Fibroblast of skin of right biceps (primary cell): ENCODE measurements at regions not wholly inside any gene's neighbourhood (a gene's known extent, or its start where the extent isn't known, plus 50 kb on each side); places are given as distances from the start of the nearest gene placed in this dataset.
"Not testable (repeated sequence)": the region's sequence is repeated elsewhere in the genome, so short reads cannot be mapped to it uniquely, and the experiment has no call there.

ENCODE experiments used
- DNase-seq: peaks from one replicate; pipeline ENCODE4 v3.0.0-alpha.2; 2013

DNA sequence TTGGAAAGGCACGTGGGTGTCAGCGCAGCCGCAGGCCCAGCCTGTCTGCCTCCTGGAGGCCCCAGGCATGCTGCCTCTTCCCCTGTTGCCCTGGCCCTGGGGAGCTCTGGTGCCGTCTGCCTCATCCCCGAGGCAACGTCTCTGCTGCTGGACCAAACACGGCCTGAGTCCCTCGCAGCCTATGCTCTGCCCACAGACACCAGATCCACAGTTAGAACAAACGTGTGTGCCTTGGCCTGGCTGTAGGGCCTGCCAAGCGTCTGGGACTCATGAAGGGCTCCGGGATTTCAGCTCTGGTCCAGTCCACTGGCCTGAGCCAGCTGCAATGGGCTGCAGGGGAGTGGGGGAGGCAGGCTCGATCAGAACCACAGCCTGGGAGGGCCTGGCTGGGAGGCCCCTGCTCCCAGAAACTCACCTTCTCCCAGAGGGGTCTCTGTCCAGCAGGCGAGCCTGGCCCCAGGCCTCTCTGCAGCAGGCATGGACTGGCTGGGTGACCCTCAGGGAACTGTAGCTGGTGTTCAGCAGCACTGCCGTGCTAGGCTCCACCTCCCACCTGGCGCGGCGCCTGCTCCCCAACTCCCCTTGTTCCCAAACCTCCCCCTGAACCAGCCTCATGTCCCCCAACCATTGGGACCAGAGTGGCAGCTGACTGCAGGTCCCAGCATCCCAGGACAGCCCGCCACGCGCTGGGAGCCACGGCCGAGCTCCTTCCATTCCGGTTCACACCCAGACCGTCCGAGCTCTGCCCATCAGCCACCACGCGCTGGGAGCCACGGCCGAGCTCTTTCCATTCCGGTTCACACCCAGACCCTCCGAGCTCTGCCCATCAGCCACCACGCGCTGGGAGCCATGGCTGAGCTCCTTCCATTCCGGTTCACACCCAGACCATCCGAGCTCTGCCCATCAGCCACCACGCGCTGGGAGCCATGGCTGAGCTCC lies 197.0 kb downstream of the DLL1 start:
- DNase-seq = no peak

DNA sequence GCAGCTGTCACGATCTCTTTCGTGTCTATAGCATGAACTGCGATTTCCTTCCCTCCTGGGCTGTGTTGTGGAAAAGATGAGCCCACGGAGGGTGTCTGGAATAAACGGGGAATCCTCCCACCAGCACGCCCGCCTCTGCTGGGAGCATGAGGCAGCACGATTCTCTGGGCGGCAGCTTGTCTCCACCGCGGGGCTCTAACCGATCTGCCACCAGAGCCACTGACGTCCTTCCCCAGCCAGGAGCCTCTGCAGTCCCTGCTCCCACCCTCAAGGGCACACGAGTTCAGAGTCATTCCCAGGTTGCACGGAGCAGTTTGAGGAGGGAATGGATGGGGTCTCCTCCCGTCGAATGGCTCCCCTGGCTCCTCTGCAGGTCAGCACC lies 197.6 kb downstream of the DLL1 start:
- DNase-seq = no peak

DNA sequence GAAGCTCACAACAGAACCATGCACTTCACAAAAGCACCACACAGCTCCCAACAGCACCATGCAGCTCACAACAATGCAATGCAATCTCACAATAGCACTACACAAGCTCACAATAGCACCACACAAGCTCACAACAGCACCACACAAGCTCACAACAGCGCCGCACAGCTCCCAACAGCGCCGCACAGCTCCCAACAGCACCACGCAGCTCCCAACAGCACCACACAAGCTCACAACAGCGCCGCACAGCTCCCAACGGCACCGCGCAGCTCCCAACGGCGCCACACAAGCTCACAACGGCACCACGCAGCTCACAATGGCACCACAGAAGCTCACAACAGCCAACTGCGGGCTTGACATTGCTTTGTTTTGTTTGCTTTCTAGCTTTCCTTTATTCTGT lies 198.1 kb downstream of the DLL1 start:
- DNase-seq = no peak

DNA sequence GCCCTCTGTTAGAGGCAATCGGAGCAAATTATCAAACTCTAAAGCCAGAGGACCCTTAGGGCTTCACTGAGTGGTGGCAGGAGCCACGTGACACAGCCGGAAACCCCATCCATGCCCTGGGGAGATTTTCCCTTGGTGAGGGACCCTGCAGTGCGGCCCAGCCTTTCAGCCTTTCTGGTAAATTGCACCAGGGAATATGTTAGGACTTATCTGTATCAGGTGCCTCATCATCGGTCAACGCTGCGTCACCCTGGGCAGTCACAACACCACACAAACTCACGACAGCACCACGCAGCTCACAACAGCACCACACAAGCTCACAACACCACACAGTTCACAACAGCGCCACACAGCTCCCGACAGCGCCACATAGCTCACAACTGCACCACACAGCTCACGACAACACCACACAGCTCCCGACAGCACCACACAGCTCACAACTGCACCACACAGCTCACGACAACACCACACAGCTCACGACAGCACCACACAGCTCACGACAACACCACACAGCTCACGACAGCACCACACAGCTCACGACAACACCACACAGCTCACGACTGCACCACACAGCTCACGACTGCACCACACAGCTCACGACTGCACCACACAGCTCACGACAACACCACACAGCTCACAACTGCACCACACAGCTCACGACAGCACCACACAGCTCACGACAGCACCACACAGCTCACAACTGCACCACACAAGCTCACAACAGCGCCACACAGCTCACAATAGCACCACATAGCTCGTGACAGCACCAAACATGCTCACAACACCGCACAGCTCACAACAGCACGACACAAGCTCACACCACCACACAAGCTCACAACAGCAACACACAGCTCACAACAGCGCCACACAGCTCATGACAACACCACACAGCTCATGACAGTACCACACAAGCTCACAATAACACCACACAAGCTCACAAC lies 199.0 kb downstream of the DLL1 start:
- DNase-seq = no peak

DNA sequence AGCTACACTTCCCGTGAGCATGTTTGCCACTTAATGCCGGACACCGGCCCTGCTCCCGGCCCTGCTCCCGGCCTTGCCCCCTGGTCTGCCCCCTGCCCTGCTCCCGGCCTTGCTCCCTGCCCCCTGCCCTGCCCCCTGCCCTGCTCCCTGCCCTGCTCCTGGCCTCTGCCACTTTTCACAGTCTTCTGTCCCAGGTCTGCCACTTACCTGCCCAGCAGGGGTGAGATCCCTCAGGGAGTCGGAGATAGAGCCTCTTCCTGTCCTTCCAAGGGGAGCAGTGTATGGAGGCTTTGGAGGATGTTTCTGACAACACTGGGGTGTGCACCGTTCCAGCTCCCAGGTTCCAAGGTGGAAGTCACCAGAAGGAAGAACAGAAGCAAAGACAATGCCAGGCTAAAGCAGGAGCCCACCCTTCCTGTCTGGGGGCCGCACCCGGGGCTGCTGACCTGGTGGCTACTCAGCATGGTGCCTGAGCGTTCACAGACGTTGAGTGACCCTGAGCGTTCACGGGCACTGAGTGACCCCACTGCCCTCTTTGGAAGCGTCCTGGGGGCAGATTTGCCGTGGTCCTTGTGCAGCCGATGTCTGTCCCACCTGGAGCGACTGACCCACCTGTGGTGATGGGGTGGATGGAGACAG lies 199.8 kb downstream of the DLL1 start:
- no peak for DNase-seq

DNA sequence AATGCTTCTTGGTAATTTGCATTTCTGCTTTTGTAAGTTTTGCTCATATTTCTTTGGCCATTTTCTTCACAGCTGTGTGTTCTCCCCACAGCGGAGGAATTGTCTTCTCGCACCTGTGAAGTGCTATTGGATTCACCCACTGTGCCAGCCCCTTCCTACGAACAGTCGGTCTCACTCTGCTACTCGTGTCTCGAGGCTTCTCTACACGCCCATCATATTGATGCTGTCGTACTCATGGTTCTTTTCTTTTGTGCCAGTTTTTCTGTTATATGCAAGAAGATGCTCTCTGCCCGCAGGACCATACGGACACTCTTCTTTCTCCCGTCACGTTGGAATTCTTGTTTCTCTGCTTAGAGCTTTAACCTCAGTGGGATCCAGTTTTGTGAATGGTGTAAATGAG lies 200.3 kb downstream of the DLL1 start:
- DNase-seq = no peak

DNA sequence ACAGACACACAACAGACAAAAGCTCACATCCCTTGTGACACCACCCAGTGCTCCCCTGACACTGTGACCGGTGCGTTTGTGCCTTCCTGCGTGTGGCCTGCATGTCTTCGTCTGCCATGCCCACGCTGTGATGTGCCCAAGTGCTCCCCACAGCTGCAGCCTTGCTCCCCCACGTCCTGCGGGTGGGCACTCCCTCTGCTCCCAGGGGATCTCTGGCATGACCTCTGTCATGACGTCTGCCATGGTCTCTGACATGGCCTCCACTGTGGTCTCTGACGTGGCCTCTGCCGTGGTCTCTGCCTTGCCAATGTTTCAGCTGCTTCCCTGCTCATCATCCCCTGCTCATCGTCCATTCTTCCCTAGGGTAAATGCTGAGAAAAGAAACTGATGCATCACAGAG lies 200.9 kb downstream of the DLL1 start:
- DNase-seq = no peak

DNA sequence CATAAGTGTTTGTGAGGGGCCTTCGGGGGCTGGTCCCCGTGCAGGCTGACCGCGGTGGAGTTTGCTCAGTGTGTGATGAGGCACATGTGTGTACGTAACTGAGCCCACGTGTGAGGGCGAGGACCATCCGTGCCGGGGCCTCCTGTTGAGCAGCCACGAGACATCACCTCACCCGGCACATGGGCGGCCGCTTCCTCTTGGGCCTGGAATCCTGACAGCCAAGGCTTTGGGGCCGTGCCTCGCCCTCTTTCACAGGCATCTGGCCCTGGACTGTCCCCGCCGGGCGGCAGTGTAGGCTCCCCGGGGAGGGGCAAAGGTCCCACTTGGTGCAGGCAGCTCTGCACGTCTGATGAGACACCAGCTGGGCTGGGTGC lies 202.3 kb downstream of the DLL1 start:
- DNase-seq = no peak

DNA sequence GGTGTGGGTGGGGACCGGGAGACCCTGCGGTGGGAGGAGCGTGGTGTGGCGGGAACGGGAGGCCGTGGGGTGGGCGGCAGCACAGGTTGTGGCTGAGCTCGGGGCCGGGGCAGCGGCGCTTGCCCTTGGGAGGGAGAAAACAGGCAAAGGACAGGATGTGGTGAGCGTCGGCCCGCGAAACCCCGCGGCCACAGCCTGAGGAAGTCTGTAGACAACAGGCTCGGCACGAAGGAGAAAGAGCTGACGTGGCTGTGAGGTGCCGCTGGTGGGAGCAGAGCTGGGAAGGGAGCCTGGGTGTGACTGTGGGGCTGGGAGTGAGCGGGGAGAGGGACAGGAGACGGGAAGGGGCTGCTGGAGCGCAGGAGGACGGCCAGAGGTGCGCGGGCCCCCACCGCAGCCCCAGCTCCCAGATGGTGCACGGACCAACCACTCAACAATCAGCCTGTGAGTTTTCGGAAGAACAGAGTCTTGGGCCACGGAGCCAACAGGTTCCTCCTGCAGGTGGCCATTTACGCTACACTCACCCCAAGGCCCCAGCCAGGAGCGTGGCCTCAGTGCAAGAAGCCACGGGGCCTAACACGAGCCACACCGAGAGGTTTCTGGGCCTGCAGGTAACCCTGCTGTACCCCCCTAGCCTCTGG lies 202.8 kb downstream of the DLL1 start:
- DNase-seq = no peak

DNA sequence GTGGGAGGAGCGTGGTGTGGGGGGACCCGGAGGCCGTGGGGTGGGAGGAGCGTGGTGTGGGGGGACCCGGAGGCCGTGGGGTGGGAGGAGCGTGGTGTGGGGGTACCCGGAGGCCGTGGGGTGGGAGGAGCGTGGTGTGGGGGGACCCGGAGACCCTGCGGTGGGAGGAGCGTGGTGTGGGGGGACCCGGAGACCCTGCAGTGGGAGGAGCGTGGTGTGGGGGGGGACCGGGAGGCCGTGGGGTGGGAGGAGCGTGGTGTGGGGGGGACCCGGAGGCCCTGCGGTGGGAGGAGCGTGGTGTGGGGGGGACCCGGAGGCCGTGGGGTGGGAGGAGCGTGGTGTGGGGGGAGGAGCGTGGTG lies 203.5 kb downstream of the DLL1 start:
- not testable (repeated sequence) for DNase-seq

DNA sequence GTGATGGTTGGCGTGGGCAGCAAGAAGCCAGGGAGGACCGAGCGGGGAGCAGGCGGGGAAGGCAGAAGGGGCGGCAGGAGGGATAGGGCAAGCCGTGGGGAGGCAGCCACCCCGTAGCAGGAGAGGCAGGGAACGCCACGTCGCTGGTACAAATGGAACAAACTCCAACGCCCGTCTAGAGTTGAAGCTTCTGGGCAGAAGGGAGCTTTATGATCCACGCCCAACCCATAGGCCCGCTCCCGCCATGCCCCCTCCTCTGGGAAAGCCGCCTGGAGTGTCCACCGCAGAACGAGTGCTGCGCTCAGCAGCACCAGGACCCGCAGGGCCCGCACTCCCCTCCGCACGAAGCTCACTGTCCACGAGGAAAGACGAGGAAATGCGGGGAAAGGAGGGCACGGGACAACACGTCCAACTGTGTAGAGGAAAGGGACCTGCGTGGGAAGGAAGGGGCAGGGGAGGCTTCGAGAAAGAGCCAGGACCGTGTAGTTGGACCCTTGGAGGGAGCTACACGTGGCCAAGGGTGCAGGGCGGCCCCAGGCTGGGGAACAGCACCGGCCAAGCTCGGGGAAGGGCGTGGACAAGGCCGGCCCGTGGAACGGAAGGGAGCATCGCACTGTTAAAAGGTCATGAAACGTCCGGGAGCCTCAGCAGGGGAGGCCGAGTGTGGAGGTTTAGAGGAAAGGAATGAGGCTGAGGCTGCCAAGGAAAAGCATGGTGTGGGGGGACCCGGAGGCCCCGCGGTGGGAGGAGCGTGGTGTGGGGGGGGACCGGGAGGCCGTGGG lies 204.0 kb downstream of the DLL1 start:
- no peak for DNase-seq

DNA sequence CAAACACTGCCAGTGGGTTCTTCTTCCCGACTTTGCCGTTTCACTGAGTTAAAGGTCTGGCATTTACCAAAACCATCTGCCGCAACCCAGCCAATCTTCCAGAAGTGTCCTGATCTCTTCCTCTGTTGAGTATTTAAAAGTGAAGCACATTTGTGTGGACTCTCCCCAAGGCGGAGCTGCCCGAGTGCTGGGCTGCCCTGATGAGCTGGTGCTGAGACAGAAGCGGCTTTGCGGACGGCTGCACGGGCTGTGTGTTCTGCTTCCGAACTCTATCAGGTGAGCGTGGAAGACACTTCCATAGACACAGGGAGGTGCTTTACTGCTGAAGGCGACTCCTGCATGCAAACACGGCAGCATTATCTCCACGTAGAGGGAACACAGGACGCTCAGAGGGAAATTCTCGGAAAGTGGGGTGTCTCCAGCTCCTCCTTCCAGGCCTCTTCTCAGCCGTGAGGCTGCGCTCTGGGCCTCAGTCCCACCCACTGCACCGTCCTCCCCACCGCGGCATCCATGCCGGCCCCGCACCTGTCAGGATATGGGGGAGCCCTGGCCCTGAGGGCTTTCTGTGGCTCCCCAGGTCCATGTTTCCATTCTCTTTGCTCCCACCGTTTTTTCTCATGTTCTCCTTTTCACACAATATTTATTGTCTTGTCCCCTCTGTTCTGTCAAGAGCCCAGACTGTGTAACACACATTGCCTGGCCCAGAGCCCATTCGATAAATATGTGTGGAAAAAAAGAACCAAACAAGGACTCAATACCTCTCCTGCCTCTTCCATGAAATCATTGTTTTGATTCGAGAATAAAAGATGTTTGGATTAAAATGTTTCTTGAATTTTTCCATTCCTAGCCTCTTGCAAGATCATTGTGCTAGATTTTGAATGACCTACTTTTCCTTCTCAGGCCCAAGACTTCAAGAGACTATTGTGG lies 205.1 kb downstream of the DLL1 start:
- DNase-seq = no peak

DNA sequence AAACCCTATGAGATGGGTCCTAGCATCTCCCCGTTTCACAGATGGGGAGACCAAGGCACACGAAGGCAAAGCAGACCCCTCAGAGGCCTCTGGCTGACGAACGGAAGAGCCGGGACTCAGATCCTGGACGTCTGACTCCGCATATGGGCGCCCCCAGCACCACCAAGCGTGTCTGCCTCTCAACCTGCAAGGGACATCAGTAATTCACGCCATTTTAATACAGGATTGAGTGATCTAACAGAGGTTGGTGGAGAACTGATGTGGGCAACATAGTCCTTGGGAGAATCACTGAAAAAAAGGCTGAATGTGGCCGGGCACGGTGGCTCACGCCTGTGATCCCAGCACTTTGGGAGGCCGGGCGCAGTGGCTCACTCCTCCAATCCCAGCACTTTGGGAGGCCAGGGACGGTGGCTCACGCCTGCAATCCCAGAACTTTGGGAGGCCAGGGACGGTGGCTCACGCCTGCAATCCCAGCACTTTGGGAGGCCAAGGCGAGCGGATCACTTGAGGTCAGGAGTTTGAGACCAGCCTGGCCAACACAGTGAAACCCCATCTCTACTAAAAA lies 206.6 kb downstream of the DLL1 start:
- DNase-seq = no peak

DNA sequence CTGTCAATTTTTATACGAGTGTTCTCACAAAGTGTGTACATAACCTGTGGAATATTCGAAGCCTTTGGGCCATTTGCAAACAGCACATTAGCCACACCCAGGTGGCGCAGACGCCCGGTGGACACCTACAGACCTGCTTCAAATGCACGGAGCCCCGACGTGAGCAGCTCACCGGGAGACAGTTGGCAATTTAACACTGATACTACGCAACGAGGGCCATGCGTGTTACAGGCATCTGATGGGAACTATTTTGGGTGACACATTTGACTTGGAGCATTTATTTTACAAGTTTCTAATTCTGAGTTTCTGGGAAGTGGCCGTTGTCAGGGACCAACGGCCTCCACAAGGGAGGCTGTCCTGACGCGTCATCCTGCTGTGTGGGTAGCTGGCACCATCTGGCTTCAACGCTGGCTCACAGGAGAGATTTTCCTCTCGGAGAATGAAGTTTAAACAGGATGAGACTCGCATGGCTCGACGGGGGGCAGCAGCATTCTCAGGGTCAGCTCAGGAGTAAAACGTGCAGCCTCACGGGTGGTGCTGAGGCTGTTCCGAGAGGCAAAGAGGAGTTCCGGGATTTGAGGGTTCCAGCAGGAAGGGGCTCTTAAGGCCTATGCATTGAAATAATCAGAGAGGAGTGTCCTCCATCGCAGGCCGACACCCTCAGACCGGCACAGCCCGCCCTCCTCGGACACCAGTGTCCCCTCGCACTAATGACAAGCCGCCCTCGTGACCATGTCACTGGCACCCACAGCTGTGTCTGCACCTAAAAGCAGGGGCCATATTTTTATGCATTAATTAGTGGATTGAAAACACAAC lies 207.4 kb downstream of the DLL1 start:
- no peak for DNase-seq

DNA sequence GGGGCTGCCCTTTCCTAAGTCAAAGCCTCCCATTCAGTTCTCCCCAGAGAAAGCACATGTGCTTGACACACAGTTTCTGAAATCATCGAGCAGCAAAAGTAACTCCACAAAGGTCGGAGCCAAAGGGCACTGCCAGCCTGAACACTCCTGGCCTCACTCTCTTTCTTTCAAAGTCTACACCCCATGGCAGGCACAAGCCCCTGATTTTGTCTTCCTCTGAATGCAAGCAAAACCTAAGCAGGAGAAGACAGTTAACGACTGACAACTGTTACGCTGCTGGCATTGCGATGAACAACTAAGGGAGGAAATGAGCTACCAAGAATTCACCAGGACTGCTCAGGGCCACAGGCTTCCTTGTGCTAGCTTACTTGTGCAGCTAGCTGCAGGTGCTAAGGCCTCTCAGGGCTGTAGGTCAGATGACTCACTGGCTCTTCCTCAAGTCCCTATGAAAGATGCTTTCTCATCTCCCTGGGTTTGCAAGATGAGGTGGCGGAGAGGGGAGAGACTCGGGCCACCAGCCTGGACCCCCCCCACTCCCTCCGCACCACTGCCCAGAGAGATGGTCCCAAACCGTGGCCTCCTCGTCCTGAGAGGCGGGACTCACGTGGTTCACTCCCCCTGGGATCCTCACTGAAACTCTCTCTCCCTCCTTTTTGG lies 208.2 kb downstream of the DLL1 start:
- DNase-seq = no peak

DNA sequence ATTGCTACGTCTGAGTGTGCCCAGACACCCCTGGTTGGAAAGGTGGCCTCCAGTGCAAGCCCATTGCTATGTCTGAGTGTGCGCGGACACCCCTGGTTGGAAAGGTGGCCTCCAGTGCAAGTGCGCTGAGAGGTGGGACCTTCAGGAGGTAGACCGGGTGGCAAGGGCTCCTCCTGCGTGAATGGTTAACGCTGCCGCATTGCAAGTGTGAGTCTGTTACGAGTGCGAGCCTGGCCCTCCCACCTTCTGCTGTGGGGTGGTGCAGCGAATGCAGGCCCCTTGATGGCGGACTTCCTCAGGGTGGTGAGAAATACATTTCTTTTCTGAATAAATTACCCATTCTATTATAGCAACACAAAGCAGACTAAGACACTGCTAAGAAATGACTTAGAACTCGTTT lies 208.8 kb downstream of the DLL1 start:
- no peak for DNase-seq

DNA sequence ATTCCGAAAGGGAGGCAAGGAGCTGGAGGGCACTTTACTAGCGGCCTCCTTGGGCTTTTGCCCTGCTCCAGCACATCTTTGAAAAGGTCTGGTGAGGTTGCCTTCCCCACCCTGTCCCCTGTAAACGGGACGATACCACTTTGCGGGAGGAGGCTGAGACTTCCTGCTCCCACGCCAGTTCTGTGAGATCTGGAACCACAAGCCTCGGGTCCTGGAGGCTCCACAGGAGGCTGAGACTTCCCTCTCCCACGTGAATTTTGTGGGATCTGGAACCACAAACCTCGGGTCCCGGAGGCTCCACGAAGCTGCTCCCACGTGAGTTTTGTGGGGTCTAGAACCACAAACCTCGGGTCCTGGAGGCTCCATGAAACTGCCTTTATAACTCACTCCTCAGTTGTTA lies 209.3 kb downstream of the DLL1 start:
- DNase-seq = no peak

DNA sequence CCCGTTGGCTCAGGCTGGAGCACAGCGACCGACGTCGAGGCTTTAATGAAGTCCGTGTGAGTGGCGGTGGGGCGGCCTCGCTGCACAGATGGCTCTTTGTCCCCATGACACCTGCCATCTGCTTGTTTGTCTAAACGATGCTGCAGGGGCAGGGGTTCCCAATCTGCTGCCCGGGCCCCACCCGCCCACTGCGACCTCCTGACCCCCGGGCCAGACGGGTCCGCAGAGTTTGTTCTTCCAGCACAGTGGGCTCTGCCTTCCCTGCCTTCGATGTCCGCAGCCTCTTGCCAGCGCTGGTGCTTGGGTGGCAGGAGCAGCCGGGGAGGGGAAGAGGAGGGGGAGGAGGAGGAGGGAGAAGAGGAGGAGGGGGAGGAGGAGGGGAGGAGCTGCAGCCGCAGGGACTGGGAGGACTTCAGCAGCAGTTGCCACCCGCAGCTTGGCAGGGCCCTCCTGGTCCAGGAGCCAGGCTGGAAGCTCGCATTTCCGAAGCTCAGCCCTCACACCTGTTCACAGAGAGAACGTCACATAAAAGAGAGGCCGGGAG lies 210.0 kb downstream of the DLL1 start:
- DNase-seq = no peak
